Occipital lobe (tissue), 1 donor: ENCODE measurements at regions not wholly inside any gene's neighbourhood (a gene's known extent, or its start where the extent isn't known, plus 50 kb on each side); places are given as distances from the start of the nearest gene placed in this dataset. TPM values are rescaled to one million over a fixed set of nuclear protein-coding genes. Genes with fewer than 3 reads are reported as not detected.

Source experiments
- small RNA-seq: library from RNA; depleted of rRNA; stranded (forward); fragments of <200 nt; gene quantifications from one replicate; pipeline ENCODE3, GENCODE V24; 2014

Small RNA genes lying in the stretch of these regions (small RNA-seq; reads per million reads assigned to genes)
- gene AC103996.1 (not detected), gene AC112693.2 (not detected)
